ENCODE measurements at regions not wholly inside any gene's neighbourhood (a gene's known extent, or its start where the extent isn't known, plus 50 kb on each side); places are given as distances from the start of the nearest gene placed in this dataset.

DNA sequence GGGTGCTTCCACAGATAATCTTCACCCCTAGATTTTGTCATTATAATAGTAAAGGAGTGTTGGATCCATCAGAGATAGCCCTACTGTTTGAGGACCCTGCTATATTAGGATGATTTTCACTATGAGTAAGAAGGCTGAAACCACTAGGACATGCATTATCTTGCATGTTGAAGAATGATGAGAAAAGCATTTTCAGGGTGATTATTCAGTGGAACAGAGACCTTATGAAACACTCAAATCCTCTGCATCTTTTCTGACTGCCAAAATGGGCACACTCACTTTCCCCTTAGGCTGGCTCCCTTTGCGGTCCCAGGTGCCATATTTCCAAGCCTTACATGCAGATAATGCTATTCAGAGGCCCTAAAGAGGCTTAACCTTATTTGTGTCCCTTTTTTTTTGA is 296.9 kb downstream of the RND3 start:
- DNase-seq (ENCODE audit: low read depth, low spot score), result no peak
- no CpG with 5 or more reads among the region's 1 CpG for WGBS (ENCODE audit: insufficient coverage, insufficient read length)
- H3K36me3 ChIP-seq (ENCODE audit: control insufficient read depth, insufficient read depth, low read length), result no peaks in the 10 kb centered on the region
- H3K4me3 ChIP-seq (ENCODE audit: low read length), result no peak overlapping the region
- H3K9me3 ChIP-seq (ENCODE audit: control insufficient read depth, insufficient read depth, low read length), result no peaks in the 10 kb centered on the region
- no peaks in the 10 kb centered on the region for H3K27me3 ChIP-seq (ENCODE audit: control insufficient read depth, insufficient read depth, low read length)
- H3K27ac ChIP-seq (ENCODE audit: low read length), result no peak overlapping the region
- H3K4me1 ChIP-seq (ENCODE audit: control insufficient read depth, insufficient read depth, low read length), result no peaks in the 10 kb centered on the region

DNA sequence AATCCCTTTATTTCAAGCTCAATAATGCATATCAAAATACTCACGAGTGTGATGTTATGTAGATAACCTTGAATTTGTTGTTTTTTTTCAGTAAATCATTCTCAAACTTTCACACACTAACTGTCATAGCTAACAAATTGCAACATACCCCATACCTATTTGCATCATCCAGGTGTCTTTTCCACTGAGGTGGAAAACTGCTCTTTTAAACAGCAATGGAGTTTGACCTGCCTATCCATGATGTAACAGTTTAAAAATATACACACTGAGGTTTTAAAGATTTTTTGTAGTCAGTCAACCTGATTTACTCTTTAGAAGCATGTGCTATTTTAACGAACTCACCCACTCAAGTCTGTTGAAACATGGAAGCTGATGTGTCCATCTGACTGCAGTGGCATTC is 298.7 kb downstream of the RND3 start:
- no peak overlapping the region for H3K4me3 ChIP-seq (ENCODE audit: low read length)
- no peak overlapping the region for H3K27ac ChIP-seq (ENCODE audit: low read length)
- no peaks in the 10 kb centered on the region for H3K36me3 ChIP-seq (ENCODE audit: control insufficient read depth, insufficient read depth, low read length)
- no peaks in the 10 kb centered on the region for H3K9me3 ChIP-seq (ENCODE audit: control insufficient read depth, insufficient read depth, low read length)
- no peaks in the 10 kb centered on the region for H3K27me3 ChIP-seq (ENCODE audit: control insufficient read depth, insufficient read depth, low read length)
- no peaks in the 10 kb centered on the region for H3K4me1 ChIP-seq (ENCODE audit: control insufficient read depth, insufficient read depth, low read length)
- no CpG with 5 or more reads among the region's 2 CpGs for WGBS (ENCODE audit: insufficient coverage, insufficient read length)
- no peak for DNase-seq (ENCODE audit: low read depth, low spot score)

DNA sequence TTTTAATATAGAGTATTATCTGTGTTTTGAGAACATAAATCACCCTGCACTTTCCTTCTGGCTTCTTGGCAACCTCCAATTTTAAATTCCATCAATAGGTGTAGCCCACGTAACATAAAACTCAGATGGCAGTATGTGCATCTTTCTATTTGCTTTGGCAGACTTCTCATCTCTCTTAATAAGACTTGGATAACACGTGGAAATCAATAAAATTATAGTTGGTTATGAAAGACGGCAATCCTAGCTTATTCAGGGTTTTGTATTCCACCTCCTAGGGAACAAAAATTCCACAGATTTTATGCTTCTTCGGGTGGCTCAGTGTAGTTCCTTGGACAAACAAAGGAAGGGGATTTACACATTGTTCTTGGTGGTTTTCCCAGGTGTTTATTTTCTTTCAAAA is 299.3 kb downstream of the RND3 start:
- H3K27me3 ChIP-seq (ENCODE audit: control insufficient read depth, insufficient read depth, low read length), result no peaks in the 10 kb centered on the region
- H3K9me3 ChIP-seq (ENCODE audit: control insufficient read depth, insufficient read depth, low read length), result no peaks in the 10 kb centered on the region
- no peaks in the 10 kb centered on the region for H3K36me3 ChIP-seq (ENCODE audit: control insufficient read depth, insufficient read depth, low read length)
- H3K27ac ChIP-seq (ENCODE audit: low read length), result no peak overlapping the region
- WGBS (ENCODE audit: insufficient coverage, insufficient read length), result no CpG with 5 or more reads among the region's 4 CpGs
- no peaks in the 10 kb centered on the region for H3K4me1 ChIP-seq (ENCODE audit: control insufficient read depth, insufficient read depth, low read length)
- no peak overlapping the region for H3K4me3 ChIP-seq (ENCODE audit: low read length)
- DNase-seq (ENCODE audit: low read depth, low spot score), result no peak

DNA sequence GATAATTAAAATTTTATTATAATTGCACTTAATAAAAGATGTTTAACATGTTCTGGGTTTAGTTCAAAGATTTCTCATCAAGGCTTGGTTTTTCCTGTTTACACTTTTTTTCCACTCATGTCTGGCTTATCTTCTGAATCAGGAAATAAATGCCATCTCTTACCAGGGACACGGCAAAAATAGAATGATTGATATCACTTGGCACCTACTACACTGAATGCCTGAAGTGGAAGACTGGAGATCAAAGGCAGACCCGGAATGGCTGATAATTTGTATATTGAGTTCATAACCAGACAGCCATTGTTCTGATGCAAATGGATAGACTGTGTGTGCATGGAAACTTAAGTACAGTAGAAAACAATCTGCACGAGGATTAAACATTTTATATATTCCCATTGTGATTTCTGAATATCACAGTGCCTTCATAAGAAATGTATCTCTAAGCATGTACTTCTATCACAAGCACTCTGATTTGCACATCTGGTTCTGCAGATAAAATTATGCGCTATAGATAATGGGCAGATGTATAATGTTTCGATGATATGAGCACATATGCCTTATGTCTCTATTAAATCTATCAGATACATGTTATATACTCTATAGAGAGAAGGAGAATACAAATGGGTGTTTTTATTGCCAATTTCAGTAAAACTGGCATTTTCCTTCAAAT is 304.8 kb downstream of the RND3 start:
- H3K4me3 ChIP-seq (ENCODE audit: low read length), result no peak overlapping the region
- H3K27ac ChIP-seq (ENCODE audit: low read length), result no peak overlapping the region
- H3K27me3 ChIP-seq (ENCODE audit: control insufficient read depth, insufficient read depth, low read length), result no peaks in the 10 kb centered on the region
- no peaks in the 10 kb centered on the region for H3K4me1 ChIP-seq (ENCODE audit: control insufficient read depth, insufficient read depth, low read length)
- H3K36me3 ChIP-seq (ENCODE audit: control insufficient read depth, insufficient read depth, low read length), result no peaks in the 10 kb centered on the region
- no CpG with 5 or more reads among the region's 5 CpGs for WGBS (ENCODE audit: insufficient coverage, insufficient read length)
- no peak for DNase-seq (ENCODE audit: low read depth, low spot score)
- H3K9me3 ChIP-seq (ENCODE audit: control insufficient read depth, insufficient read depth, low read length), result no peaks in the 10 kb centered on the region

DNA sequence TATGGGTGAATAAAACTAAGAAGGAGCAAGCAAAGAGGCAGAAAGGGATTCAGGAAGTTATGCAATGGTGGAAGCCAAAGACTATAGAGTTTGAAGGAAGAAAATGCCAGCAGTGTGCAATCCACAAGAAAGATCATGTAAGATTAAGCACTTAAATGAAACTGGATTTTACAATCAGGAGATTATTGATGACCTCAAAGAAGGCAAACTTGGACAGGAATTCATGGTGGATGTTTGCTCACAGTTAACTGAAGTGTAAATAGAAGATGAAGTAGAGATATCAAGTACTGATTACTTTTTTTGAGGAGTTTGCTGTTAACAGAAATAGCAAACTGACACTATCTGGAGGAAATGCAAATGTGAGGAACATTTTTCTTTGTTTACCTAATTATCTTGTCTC is 308.9 kb downstream of the RND3 start:
- no peak for DNase-seq (ENCODE audit: low read depth, low spot score)

DNA sequence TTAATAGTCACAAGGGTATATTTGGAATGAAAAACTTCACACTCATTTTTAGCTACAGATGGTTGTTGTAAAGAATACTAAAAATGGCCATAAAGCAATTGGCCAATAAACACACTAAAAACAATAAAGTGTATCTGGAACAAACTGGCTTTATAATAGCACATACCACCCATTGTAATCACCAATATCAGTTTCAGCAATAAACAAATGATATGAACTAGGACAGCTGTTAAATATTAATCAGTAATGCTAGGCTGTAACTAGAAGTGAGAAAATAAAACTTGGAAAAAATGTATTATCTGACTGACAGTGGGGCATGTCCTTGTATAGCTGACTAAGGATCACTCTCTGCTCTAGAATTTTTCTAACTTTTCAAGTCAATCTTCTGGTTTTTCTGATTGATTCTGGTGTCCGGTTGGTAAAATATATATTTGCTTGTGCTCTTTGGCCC is 312.5 kb downstream of the RND3 start:
- H3K4me1 ChIP-seq (ENCODE audit: control insufficient read depth, insufficient read depth, low read length), result no peaks in the 10 kb centered on the region
- no CpG with 5 or more reads among the region's 1 CpG for WGBS (ENCODE audit: insufficient coverage, insufficient read length)
- no peak overlapping the region for H3K4me3 ChIP-seq (ENCODE audit: low read length)
- no peak overlapping the region for H3K27ac ChIP-seq (ENCODE audit: low read length)
- H3K9me3 ChIP-seq (ENCODE audit: control insufficient read depth, insufficient read depth, low read length), result no peaks in the 10 kb centered on the region
- no peaks in the 10 kb centered on the region for H3K36me3 ChIP-seq (ENCODE audit: control insufficient read depth, insufficient read depth, low read length)
- DNase-seq (ENCODE audit: low read depth, low spot score), result no peak
- H3K27me3 ChIP-seq (ENCODE audit: control insufficient read depth, insufficient read depth, low read length), result no peaks in the 10 kb centered on the region

More for the DNA sequence above, 308.9 kb downstream of the RND3 start:
- Histone ChIP-seq H3K27me3 (ENCODE audit: control insufficient read depth, insufficient read depth, low read length) (no peaks in the 10 kb centered on the region), H3K4me1 (ENCODE audit: control insufficient read depth, insufficient read depth, low read length) (no peaks in the 10 kb centered on the region), H3K36me3 (ENCODE audit: control insufficient read depth, insufficient read depth, low read length) (no peaks in the 10 kb centered on the region), H3K27ac (ENCODE audit: low read length) (no peak overlapping the region), H3K4me3 (ENCODE audit: low read length) (no peak overlapping the region), H3K9me3 (ENCODE audit: control insufficient read depth, insufficient read depth, low read length) (no peaks in the 10 kb centered on the region)

DNA sequence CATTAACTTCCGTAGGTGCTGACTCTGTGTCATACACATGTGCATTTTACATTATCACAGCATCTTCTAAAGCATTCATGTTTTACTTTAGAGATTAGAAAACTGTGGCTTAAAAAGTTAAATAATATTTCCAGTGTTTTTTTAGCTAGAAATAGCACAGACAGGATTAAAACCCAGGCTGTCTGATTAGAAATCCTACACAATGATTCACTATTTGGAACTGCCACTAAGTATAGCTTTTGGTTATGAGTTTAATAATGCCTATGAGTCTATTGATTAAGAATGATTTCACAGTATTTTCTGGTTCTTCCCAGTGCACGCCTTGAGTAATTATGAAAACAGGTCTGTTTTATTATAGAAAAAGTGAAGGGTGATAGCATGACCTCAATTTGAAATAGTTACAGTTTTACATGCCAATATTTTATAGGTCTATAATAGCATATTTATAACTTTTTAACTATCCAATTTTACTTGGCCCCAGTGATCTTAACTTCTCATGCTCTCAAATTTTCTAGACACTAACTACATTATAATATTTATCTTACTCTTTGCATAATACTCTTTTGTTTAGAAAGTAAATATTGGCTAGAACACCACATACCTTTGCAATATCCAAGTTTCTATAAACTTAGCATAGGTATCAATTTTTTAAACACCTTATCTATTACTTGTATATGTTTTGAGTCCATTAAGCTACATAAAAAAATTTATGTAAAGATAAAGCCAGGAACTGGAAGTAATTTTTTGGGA is 313.2 kb downstream of the RND3 start:
- WGBS (ENCODE audit: insufficient coverage, insufficient read length), result no CpG with 5 or more reads among the region's 2 CpGs
- DNase-seq (ENCODE audit: low read depth, low spot score), result no peak
- no peak overlapping the region for H3K4me3 ChIP-seq (ENCODE audit: low read length)
- H3K27ac ChIP-seq (ENCODE audit: low read length), result no peak overlapping the region
- H3K4me1 ChIP-seq (ENCODE audit: control insufficient read depth, insufficient read depth, low read length), result no peaks in the 10 kb centered on the region
- no peaks in the 10 kb centered on the region for H3K27me3 ChIP-seq (ENCODE audit: control insufficient read depth, insufficient read depth, low read length)
- H3K36me3 ChIP-seq (ENCODE audit: control insufficient read depth, insufficient read depth, low read length), result no peaks in the 10 kb centered on the region
- no peaks in the 10 kb centered on the region for H3K9me3 ChIP-seq (ENCODE audit: control insufficient read depth, insufficient read depth, low read length)

DNA sequence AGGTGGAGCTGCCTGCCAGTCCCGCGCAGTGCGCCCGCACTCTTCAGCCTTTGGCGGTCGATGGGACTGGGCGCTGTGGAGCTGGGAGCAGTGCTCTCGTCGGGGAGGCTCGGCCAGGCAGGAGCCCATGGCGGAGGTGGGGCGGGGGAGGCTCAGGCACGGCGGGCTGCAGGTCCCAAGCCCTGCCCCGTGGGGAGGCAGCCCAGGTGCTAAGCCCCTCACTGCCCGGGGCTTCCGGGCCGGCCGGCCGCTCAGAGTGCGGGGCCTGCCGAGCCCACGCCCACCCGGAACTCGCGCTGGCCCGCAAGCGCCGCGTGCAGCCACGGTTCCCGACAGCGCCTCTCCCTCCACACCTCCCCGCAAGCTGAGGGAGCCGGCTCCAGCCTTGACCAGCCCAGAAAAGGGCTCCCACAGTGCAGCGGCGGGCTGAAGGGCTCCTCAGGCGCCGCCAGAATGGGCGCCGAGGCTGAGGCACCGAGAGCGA is 316.4 kb downstream of the RND3 start:
- WGBS (ENCODE audit: insufficient coverage, insufficient read length), result no CpG with 5 or more reads among the region's 43 CpGs
- no peaks in the 10 kb centered on the region for H3K9me3 ChIP-seq (ENCODE audit: control insufficient read depth, insufficient read depth, low read length)
- no peak for DNase-seq (ENCODE audit: low read depth, low spot score)
- H3K36me3 ChIP-seq (ENCODE audit: control insufficient read depth, insufficient read depth, low read length), result no peaks in the 10 kb centered on the region
- H3K4me1 ChIP-seq (ENCODE audit: control insufficient read depth, insufficient read depth, low read length), result no peaks in the 10 kb centered on the region
- H3K27ac ChIP-seq (ENCODE audit: low read length), result no peak overlapping the region
- no peaks in the 10 kb centered on the region for H3K27me3 ChIP-seq (ENCODE audit: control insufficient read depth, insufficient read depth, low read length)
- no peak overlapping the region for H3K4me3 ChIP-seq (ENCODE audit: low read length)

DNA sequence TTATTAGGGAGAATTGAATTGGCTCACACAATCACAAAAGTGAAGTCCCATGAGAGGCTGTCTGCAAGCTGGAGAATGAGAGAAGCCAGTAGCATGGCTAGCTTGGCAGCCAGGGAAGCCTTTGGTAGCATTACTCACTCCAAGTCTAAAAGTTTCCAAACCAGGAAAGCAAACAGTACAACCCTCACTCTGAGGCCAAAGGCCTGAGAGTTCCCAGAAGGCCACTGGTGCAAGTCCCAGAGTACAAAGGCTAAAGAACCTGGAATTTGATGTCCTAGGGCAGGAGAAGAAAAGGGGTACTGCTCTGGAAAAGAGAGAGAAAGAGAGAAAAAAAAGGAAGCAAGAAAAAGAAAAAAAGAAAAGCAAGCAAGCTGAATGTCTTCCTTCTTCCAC is 318.2 kb downstream of the RND3 start:
- no peak for DNase-seq (ENCODE audit: low read depth, low spot score)
- no peaks in the 10 kb centered on the region for H3K36me3 ChIP-seq (ENCODE audit: control insufficient read depth, insufficient read depth, low read length)
- H3K27ac ChIP-seq (ENCODE audit: low read length), result no peak overlapping the region
- no peaks in the 10 kb centered on the region for H3K9me3 ChIP-seq (ENCODE audit: control insufficient read depth, insufficient read depth, low read length)
- no peaks in the 10 kb centered on the region for H3K27me3 ChIP-seq (ENCODE audit: control insufficient read depth, insufficient read depth, low read length)
- no peaks in the 10 kb centered on the region for H3K4me1 ChIP-seq (ENCODE audit: control insufficient read depth, insufficient read depth, low read length)
- H3K4me3 ChIP-seq (ENCODE audit: low read length), result no peak overlapping the region

DNA sequence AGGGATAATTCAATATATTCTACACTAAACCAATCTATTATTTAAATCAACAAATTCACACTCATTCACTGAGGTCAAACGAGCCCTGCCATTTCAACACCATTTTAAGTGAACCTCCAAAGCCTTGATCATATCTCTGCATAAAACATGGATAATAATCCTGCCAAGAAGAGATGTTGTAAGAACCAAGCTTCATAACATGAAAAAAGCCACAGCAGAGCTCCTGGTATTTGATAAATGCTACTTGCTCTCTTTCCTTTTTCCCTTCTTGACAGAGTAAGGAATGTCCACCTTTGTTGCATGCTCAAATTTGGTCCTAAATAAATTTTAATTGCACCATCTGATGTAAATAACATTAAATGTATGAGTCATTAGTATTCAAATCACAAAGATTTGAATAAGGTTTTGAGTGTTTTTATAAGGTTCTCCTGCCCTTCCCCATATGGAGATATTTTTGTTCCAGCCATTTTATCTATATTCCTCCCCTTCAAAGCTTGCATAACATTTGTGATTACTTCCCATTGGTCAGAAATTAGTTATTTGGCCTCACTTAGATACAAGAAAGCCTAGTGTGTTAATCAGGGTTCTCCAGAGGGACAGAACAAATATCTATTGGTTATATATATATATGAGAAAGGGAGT is 318.8 kb downstream of the RND3 start:
- no peaks in the 10 kb centered on the region for H3K36me3 ChIP-seq (ENCODE audit: control insufficient read depth, insufficient read depth, low read length)
- H3K27ac ChIP-seq (ENCODE audit: low read length), result no peak overlapping the region
- no peaks in the 10 kb centered on the region for H3K4me1 ChIP-seq (ENCODE audit: control insufficient read depth, insufficient read depth, low read length)
- no peak for DNase-seq (ENCODE audit: low read depth, low spot score)
- no peaks in the 10 kb centered on the region for H3K27me3 ChIP-seq (ENCODE audit: control insufficient read depth, insufficient read depth, low read length)
- H3K4me3 ChIP-seq (ENCODE audit: low read length), result no peak overlapping the region
- WGBS (ENCODE audit: insufficient coverage, insufficient read length), result 100% methylated on average over 1 of the region's 1 CpG
- H3K9me3 ChIP-seq (ENCODE audit: control insufficient read depth, insufficient read depth, low read length), result no peaks in the 10 kb centered on the region
